CD4-positive, alpha-beta T cell treated with Interleukin-4 for 4 hours (primary cell): ENCODE measurements at regions not wholly inside any gene's neighbourhood (a gene's known extent, or its start where the extent isn't known, plus 50 kb on each side); places are given as distances from the start of the nearest gene placed in this dataset.
"Not testable (repeated sequence)": the region's sequence is repeated elsewhere in the genome, so short reads cannot be mapped to it uniquely, and the experiment has no call there.

Experiments used
- DNase-seq: peaks from one replicate; pipeline ENCODE4 v3.0.0-alpha.2; 2020

GRCh38 chr5:174828804-174829510 lies 104.6 kb downstream of the MSX2 start:
- DNase-seq: no peak

GRCh38 chr5:174827558-174827957 lies 103.2 kb downstream of the MSX2 start:
- DNase-seq: no peak

GRCh38 chr5:174825587-174825986 lies 101.2 kb downstream of the MSX2 start:
- DNase-seq: no peak

- no peak for DNase-seq
These were observed 94.0 kb downstream of the MSX2 start for GRCh38 chr5:174818430-174818829.

GRCh38 chr5:174817610-174818009 lies 93.2 kb downstream of the MSX2 start:
- DNase-seq: no peak

- DNase-seq: no peak
These were observed 92.5 kb downstream of the MSX2 start for GRCh38 chr5:174816858-174817257.

GRCh38 chr5:174811438-174811837 lies 87.1 kb downstream of the MSX2 start:
- DNase-seq: no peak

GRCh38 chr5:174810796-174811195 lies 86.4 kb downstream of the MSX2 start:
- no peak for DNase-seq

GRCh38 chr5:174807471-174807870 lies 83.1 kb downstream of the MSX2 start:
- DNase-seq: no peak

- DNase-seq: no peak
These were observed 82.3 kb downstream of the MSX2 start for GRCh38 chr5:174806729-174807128.

GRCh38 chr5:174801798-174802197 lies 77.4 kb downstream of the MSX2 start:
- no peak for DNase-seq

GRCh38 chr5:174800435-174800834 lies 76.1 kb downstream of the MSX2 start:
- DNase-seq: no peak

- no peak for DNase-seq
These were observed 74.7 kb downstream of the MSX2 start for GRCh38 chr5:174799121-174799520.

GRCh38 chr5:174798551-174798951 lies 74.2 kb downstream of the MSX2 start:
- no peak for DNase-seq

GRCh38 chr5:174796711-174797192 lies 72.4 kb downstream of the MSX2 start:
- no peak for DNase-seq

- DNase-seq: no peak
These were observed 70.7 kb downstream of the MSX2 start for GRCh38 chr5:174794931-174795672.

- peak; percentile 30 for DNase-seq
These were observed 69.4 kb downstream of the MSX2 start for GRCh38 chr5:174793684-174794328.

- no peak for DNase-seq
These were observed 68.7 kb downstream of the MSX2 start for GRCh38 chr5:174793076-174793475.

GRCh38 chr5:174792265-174792664 lies 67.9 kb downstream of the MSX2 start:
- DNase-seq: not testable (repeated sequence)

GRCh38 chr5:174790906-174791305 lies 66.5 kb downstream of the MSX2 start:
- no peak for DNase-seq

GRCh38 chr5:174789596-174789995 lies 65.2 kb downstream of the MSX2 start:
- DNase-seq: no peak

GRCh38 chr5:174785120-174785680 lies 60.8 kb downstream of the MSX2 start:
- no peak for DNase-seq
